Breast epithelium (tissue), 3 donors: ENCODE measurements at regions not wholly inside any gene's neighbourhood (a gene's known extent, or its start where the extent isn't known, plus 50 kb on each side); places are given as distances from the start of the nearest gene placed in this dataset.

Experiments used
- CTCF ChIP-seq, 3 donors: fragments of 450-650 bp; IDR thresholded peaks; one replicate each; pipeline ENCODE4 v1.5.1; 2016 to 2017; ENCODE audit warnings: antibody characterized with exemption in 3 of 3, mild to moderate bottlenecking in 3 of 3, moderate library complexity in 3 of 3
- POLR2AphosphoS5 ChIP-seq, 3 donors: sonication (generic); formaldehyde crosslinking; IDR thresholded peaks; one replicate each; pipeline ENCODE4 v1.6.1; 2017; ENCODE audit warnings: antibody characterized with exemption in 3 of 3

- TF ChIP-seq CTCF (IDR thresholded peaks at IDR 0.05) (no peak), POLR2AphosphoS5 (IDR thresholded peaks at IDR 0.05) (no peak)
These were observed 337.9 kb downstream of the BRD1 start for GRCh38 chr22:49489821-49490220.
